H1 (cell line): ENCODE measurements at regions not wholly inside any gene's neighbourhood (a gene's known extent, or its start where the extent isn't known, plus 50 kb on each side); places are given as distances from the start of the nearest gene placed in this dataset.

ENCODE experiments used
- CTCF ChIA-PET: fragments of 300-600 bp; sonication (Branson Sonifier 250); formaldehyde crosslinking; loops from one replicate; lab custom pipeline; 2021; ENCODE audit not compliant: partially characterized antibody; lab: Charles Lee
- POLR2A ChIA-PET: fragments of 300-600 bp; sonication (Branson Sonifier 250); formaldehyde crosslinking; loops from one replicate; lab custom pipeline; 2021; ENCODE audit warnings: inconsistent platforms; ENCODE audit not compliant: partially characterized antibody; lab: Charles Lee
- DNase-seq, 2 experiments: peaks; one replicate each; pipeline versions ENCODE4 v3.0.0 to v3.0.0-alpha.2; 2010 to 2022; ENCODE audit warnings: low spot score in 2 of 2, low read depth in 1 of 2, mixed read lengths in 1 of 2
- FAIRE-seq: peaks from 2 replicates; lab custom pipeline; 2011; peaks lifted over from hg19 to GRCh38; lab: Jason Lieb, UNC
- H2AFZ ChIP-seq: 2 replicates; pipeline ENCODE4 v1.8.1; 2012; ENCODE audit warnings: low read length, inconsistent platforms
- H2AK5ac ChIP-seq: 2 replicates; pipeline ENCODE4 v1.6.1; 2013; ENCODE audit warnings: low read depth, low read length
- H2BK120ac ChIP-seq: replicated peaks from 2 replicates; pipeline ENCODE3; 2013; ENCODE audit warnings: low read depth, low read length, inconsistent platforms
- H2BK12ac ChIP-seq: 2 replicates; pipeline ENCODE4 v1.6.1; 2013; ENCODE audit warnings: low read depth, low read length
- H2BK15ac ChIP-seq: 2 replicates; pipeline ENCODE4 v1.6.1; 2013; ENCODE audit warnings: low read length
- H2BK20ac ChIP-seq: 2 replicates; pipeline ENCODE4 v1.6.1; 2013; ENCODE audit warnings: low read length
- H2BK5ac ChIP-seq: 2 replicates; pipeline ENCODE4 v1.6.1; 2013; ENCODE audit warnings: low read depth, low read length
- H3K14ac ChIP-seq: 2 replicates; pipeline ENCODE4 v1.6.1; 2013; ENCODE audit warnings: inconsistent platforms; ENCODE audit not compliant: insufficient read length
- H3K18ac ChIP-seq: 2 replicates; pipeline ENCODE4 v1.6.1; 2013; ENCODE audit warnings: low read length; ENCODE audit errors: extremely low read depth
- H3K23ac ChIP-seq: 2 replicates; pipeline ENCODE4 v1.6.1; 2013; ENCODE audit warnings: inconsistent platforms; ENCODE audit not compliant: insufficient read length
- H3K23me2 ChIP-seq: 2 replicates; pipeline ENCODE4 v1.6.1; 2013; ENCODE audit warnings: low read depth, low read length
- H3K27ac ChIP-seq: 2 replicates; pipeline ENCODE4 v1.6.1; 2011; ENCODE audit warnings: low read depth, low read length, inconsistent platforms
- H3K27me3 ChIP-seq, 4 experiments: replicated peaks in 1 of 4; 1 replicate in 1 of 4; 2 replicates in 3 of 4; pipeline versions ENCODE4 v1.6.1 to v1.8.1; 2011 to 2013; ENCODE audit warnings: low read length in 3 of 4, mild to moderate bottlenecking in 3 of 4, inconsistent platforms in 2 of 4, mixed read lengths in 2 of 4, moderate library complexity in 1 of 4; ENCODE audit not compliant: control insufficient read depth in 3 of 4, insufficient read depth in 3 of 4; ENCODE audit errors: extremely low read depth in 1 of 4
- H3K36me3 ChIP-seq, 4 experiments: 2 replicates each; pipeline versions ENCODE4 v1.6.1 to v1.8.1; 2011 to 2013; ENCODE audit warnings: mild to moderate bottlenecking in 4 of 4, low read length in 3 of 4, moderate library complexity in 2 of 4, control low read depth in 1 of 4, inconsistent platforms in 1 of 4; ENCODE audit not compliant: insufficient read depth in 4 of 4, control insufficient read depth in 2 of 4
- H3K4ac ChIP-seq: replicated peaks from 2 replicates; pipeline ENCODE3; 2013; ENCODE audit warnings: low read length, low read depth, mixed read lengths, inconsistent platforms; ENCODE audit not compliant: insufficient read length
- H3K4me1 ChIP-seq, 4 experiments: replicated peaks in 1 of 4; 1 replicate in 1 of 4; 2 replicates in 3 of 4; pipeline versions ENCODE4 v1.6.1 to v1.8.1; 2011 to 2013; ENCODE audit warnings: low read length in 3 of 4, inconsistent platforms in 2 of 4, mixed read lengths in 1 of 4; ENCODE audit not compliant: insufficient read depth in 4 of 4, control insufficient read depth in 3 of 4
- H3K4me2 ChIP-seq, 2 experiments: 2 replicates each; pipeline versions ENCODE4 v1.6.1 to v1.8.1; 2011 to 2013; ENCODE audit warnings: low read depth in 2 of 2, low read length in 2 of 2, control low read depth in 1 of 2, inconsistent platforms in 1 of 2, mild to moderate bottlenecking in 1 of 2; ENCODE audit not compliant: insufficient read depth in 1 of 2
- H3K4me3 ChIP-seq, 4 experiments: fragments of 200-600, 300-600 bp in 1 of 4; sonication (generic), shearing (Covaris generic), sonication (Bioruptor Twin) in 1 of 4; 2 replicates each; pipeline versions ENCODE4 v1.5.1 to v1.8.1; 2011 to 2016; ENCODE audit warnings: low read length in 4 of 4, low read depth in 3 of 4, control low read depth in 2 of 4, inconsistent platforms in 2 of 4, mild to moderate bottlenecking in 2 of 4, mixed read lengths in 1 of 4, moderate library complexity in 1 of 4; ENCODE audit not compliant: insufficient read depth in 2 of 4; ENCODE audit errors: extremely low read depth in 1 of 4
- H3K56ac ChIP-seq: replicated peaks from 2 replicates; pipeline ENCODE3; 2013; ENCODE audit warnings: low read depth, mild to moderate bottlenecking, mixed read lengths, low read length, inconsistent platforms; ENCODE audit not compliant: insufficient read length
- H3K79me1 ChIP-seq: 2 replicates; pipeline ENCODE4 v1.6.1; 2013; ENCODE audit warnings: low read depth, low read length, control low read depth
- H3K79me2 ChIP-seq, 2 experiments: 2 replicates each; pipeline versions ENCODE4 v1.6.1 to v1.8.1; 2012 to 2013; ENCODE audit warnings: low read length in 2 of 2, mild to moderate bottlenecking in 2 of 2, inconsistent platforms in 1 of 2; ENCODE audit not compliant: insufficient read depth in 2 of 2, control insufficient read depth in 1 of 2
- H3K9ac ChIP-seq, 4 experiments: replicated peaks in 1 of 4; 1 replicate in 1 of 4; 2 replicates in 3 of 4; pipeline versions ENCODE4 v1.6.1 to v1.8.1; 2011 to 2013; ENCODE audit warnings: low read depth in 3 of 4, low read length in 3 of 4, control low read depth in 2 of 4, mild to moderate bottlenecking in 2 of 4, moderate library complexity in 2 of 4, inconsistent platforms in 1 of 4; ENCODE audit errors: extremely low read depth in 1 of 4
- H3K9me3 ChIP-seq, 2 experiments: 2 replicates each; pipeline versions ENCODE4 v1.6.1 to v1.8.1; 2012 to 2013; ENCODE audit warnings: mild to moderate bottlenecking in 2 of 2, moderate library complexity in 2 of 2, control low read depth in 1 of 2, inconsistent platforms in 1 of 2, low read depth in 1 of 2, low read length in 1 of 2, mixed read lengths in 1 of 2; ENCODE audit not compliant: insufficient read depth in 2 of 2
- H4K20me1 ChIP-seq, 2 experiments: replicated peaks in 1 of 2; 2 replicates each; pipeline versions ENCODE3 to v1.8.1; 2011 to 2013; ENCODE audit warnings: inconsistent platforms in 2 of 2, low read length in 2 of 2, mild to moderate bottlenecking in 1 of 2; ENCODE audit not compliant: insufficient read depth in 2 of 2, control insufficient read depth in 1 of 2
- H4K5ac ChIP-seq: 2 replicates; pipeline ENCODE4 v1.6.1; 2013; ENCODE audit warnings: low read length, low read depth, mixed read lengths, inconsistent platforms; ENCODE audit not compliant: insufficient read length
- H4K8ac ChIP-seq: 2 replicates; pipeline ENCODE4 v1.8.0; 2013; ENCODE audit warnings: mild to moderate bottlenecking, moderate library complexity, low read length, inconsistent platforms; ENCODE audit not compliant: insufficient read depth; ENCODE audit errors: extremely low read depth
- H4K91ac ChIP-seq: replicated peaks from 2 replicates; pipeline ENCODE3; 2013; ENCODE audit warnings: low read length, mixed read lengths, inconsistent platforms; ENCODE audit not compliant: insufficient read length
- BRCA1 ChIP-seq: IDR thresholded peaks from 2 replicates; pipeline ENCODE4 v1.6.1; 2012; ENCODE audit warnings: low read depth, low read length, improper control_type of control experiment
- EP300 ChIP-seq, 2 experiments: IDR thresholded peaks; 1 replicate in 1 of 2; 2 replicates in 1 of 2; pipeline ENCODE4 v1.6.1; 2011 to 2012; ENCODE audit warnings: low read depth in 2 of 2, low read length in 2 of 2, mild to moderate bottlenecking in 2 of 2, borderline replicate concordance in 1 of 2, inconsistent platforms in 1 of 2, moderate library complexity in 1 of 2
- GTF2F1 ChIP-seq: IDR thresholded peaks from 2 replicates; pipeline ENCODE4 v1.6.1; 2012; ENCODE audit warnings: low read depth, low read length, improper control_type of control experiment, borderline replicate concordance
- RNF2 ChIP-seq: fragments of 200-900, 300-1000 bp; sonication (generic); IDR thresholded peaks from 2 replicates; pipeline ENCODE4 v1.7.1; 2016; ENCODE audit warnings: borderline replicate concordance, low read depth, mild to moderate bottlenecking, antibody characterized with exemption, low read length; ENCODE audit not compliant: poor library complexity, severe bottlenecking; ENCODE audit errors: missing control alignments
- SIN3A ChIP-seq, 2 experiments: IDR thresholded peaks in 1 of 2; conservative IDR thresholded peaks in 1 of 2; 2 replicates each; pipeline ENCODE4 v1.6.1; 2011 to 2012; ENCODE audit warnings: low read length in 2 of 2, improper control_type of control experiment in 1 of 2, low read depth in 1 of 2, mild to moderate bottlenecking in 1 of 2
- TEAD4 ChIP-seq: IDR thresholded peaks from 2 replicates; pipeline ENCODE4 v1.6.1; 2012; ENCODE audit warnings: low read depth, low read length, inconsistent platforms, mixed read lengths
- WGBS, 2 experiments: shearing (Covaris generic) in 1 of 2; methylation state at CpG; one replicate each; pipeline versions ENCODE4 v1.1.6 to v1.1.7; 2013 to 2015; ENCODE audit warnings: low lambda C conversion rate in 2 of 2, mixed read lengths in 2 of 2, inconsistent platforms in 1 of 2, low coverage in 1 of 2, missing lambda C conversion rate in 1 of 2; ENCODE audit not compliant: insufficient replicate concordance in 2 of 2, insufficient coverage in 1 of 2, insufficient read length in 1 of 2; ENCODE audit errors: extremely low coverage in 1 of 2, missing lambda C conversion rate in 1 of 2; 5-methylcytosine and 5-hydroxymethylcytosine counted together

DNA sequence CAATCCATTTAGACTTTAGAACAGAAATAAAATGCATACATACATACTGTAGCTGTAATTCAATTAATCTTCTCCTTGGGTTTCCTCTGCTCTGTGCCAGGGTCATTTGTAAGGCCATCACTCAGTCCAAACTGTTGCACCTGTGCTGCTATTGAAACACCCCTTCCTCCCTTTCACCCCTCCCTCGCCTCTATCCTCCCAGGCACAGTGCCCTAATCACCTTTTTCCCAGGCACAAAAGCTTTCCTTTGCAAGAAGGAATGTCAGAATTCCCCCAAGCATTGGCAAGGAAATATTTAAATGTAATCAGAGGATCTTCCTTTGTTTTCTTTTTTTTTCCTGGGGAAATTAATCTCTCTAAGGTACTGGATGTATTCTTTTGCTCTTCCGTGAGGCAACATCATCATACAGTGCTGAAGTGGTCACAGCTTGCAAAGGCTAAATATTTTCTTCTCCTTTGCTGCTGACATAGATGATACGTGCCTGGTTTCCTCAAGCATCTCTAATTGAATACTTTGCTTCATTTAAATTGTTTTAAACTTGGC, 339.3 kb upstream of the NR5A2 start:
- Histone ChIP-seq H3K79me1 (no peaks in the 10 kb centered on the region), H3K23me2 (no peaks in the 10 kb centered on the region), H3K79me2 (no peaks in the 10 kb centered on the region), H2AFZ (no peak overlapping the region), H3K9me3 (no peaks in the 10 kb centered on the region), H2BK12ac (no peak overlapping the region), H4K8ac (no peak overlapping the region), H3K23ac (no peak overlapping the region), H3K4me2 (0 out of 4 replicates have a peak overlapping the region, but pooled peaks of 1 of the 2 experiments have one; percentile 16), H4K91ac (no peak overlapping the region), H3K27ac (no peak overlapping the region), H3K18ac (no peak overlapping the region), H4K20me1 (no peaks in the 10 kb centered on the region), H3K27me3 (no peaks in the 10 kb centered on the region), H3K4me1 (peaks cover 4 to 23% (median 12%) of the 10 kb centered on the region in 4 experiments; a peak in 6 of 7 replicates), H3K56ac (no peak overlapping the region), H2BK120ac (no peak overlapping the region), H3K36me3 (no peaks in the 10 kb centered on the region), H2BK5ac (no peak overlapping the region), H2AK5ac (no peak overlapping the region), H3K9ac (no peak overlapping the region), H3K4me3 (no peak overlapping the region), H2BK15ac (no peak overlapping the region), H3K14ac (no peak overlapping the region), H2BK20ac (no peak overlapping the region), H4K5ac (no peak overlapping the region), H3K4ac (no peak overlapping the region)
- peak; percentile 45 for FAIRE-seq
- ChIA-PET CTCF (interaction anchor here (0.6 to 1.5 kb wide), 7 partner anchors 14 to 592 kb away, joined by 3 to 4 read pairs (median 4); no protein-coding TSS in a partner anchor), POLR2A (interaction anchor here (0.6 to 0.7 kb wide), 2 partner anchors 24 to 295 kb away, joined by 3 read pairs; no protein-coding TSS in a partner anchor)
- WGBS, 2 experiments, result 56% methylated on average over 3 of the region's 3 CpGs; no CpG with 5 or more reads in 1 of the 2 experiments
- TF ChIP-seq EP300 (IDR thresholded peaks at IDR 0.05; ENCODE audit: borderline replicate concordance in 1 of 2, low read depth in 2 of 2, low read length in 2 of 2) (no peak), SIN3A (conservative IDR thresholded peaks at IDR 0.05 in 1 of 2, IDR thresholded peaks at IDR 0.05 in 1 of 2; ENCODE audit: low read depth in 1 of 2, low read length in 2 of 2) (no peak), TEAD4 (no peak), GTF2F1 (no peak), BRCA1 (no peak), RNF2 (no peak)
- DNase-seq, result no peak
